NB4 (cell line): ENCODE measurements at regions not wholly inside any gene's neighbourhood (a gene's known extent, or its start where the extent isn't known, plus 50 kb on each side); places are given as distances from the start of the nearest gene placed in this dataset.

Source experiments
- DNase-seq: peaks from one replicate; pipeline ENCODE4 v3.0.0; 2010; ENCODE audit warnings: low read depth
- H3K4me3 ChIP-seq: one replicate; pipeline ENCODE4 v1.5.1; 2011; ENCODE audit warnings: mild to moderate bottlenecking, low read depth, low read length, moderate library complexity
- MYC ChIP-seq: IDR thresholded peaks from 2 replicates; pipeline ENCODE4 v1.6.1; 2011; ENCODE audit warnings: low read depth, low read length
- POLR2A ChIP-seq: IDR thresholded peaks from 2 replicates; pipeline ENCODE4 v1.6.1; 2011; ENCODE audit warnings: mild to moderate bottlenecking; ENCODE audit not compliant: insufficient read length; ENCODE audit errors: extremely low read depth
- TF ChIP-seq, protein P1 (sequence below): IDR thresholded peaks from one replicate; pipeline ENCODE4 v1.5.1; 2012; ENCODE audit warnings: low read depth, low read length
- TF ChIP-seq, protein P2 (sequence below): IDR thresholded peaks from 2 replicates; pipeline ENCODE4 v1.6.1; 2011; ENCODE audit warnings: low read depth, low read length

DNA sequence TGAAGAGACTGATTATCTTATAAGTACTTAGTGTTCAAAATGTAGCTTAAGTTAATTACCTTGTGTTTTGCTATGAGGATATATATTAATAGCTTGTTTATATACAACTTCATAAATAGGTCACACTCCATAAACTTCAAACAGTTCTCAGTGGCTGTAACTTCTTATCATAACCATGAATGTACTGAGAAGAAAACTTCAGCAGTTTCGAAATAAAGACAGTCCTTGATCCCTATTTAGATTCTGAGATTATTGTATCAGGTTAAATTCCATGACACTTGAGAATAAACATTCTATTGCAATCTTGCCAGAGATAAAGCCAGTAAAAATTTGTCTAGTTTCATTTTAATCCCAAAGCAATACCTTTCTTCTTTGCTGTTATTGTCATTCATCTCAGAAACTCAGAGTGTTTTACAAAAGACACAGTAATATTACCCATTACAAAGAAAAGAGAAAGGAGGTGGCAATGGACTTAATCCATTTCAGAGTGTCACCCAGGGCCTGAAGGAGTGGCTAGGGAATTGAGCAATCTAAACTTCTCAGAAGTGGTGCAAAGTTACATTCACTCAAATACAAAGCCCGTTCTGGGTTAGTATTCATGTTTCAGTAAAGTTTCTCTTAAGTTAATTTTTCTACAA is 403.6 kb downstream of the SEMA3D start:
- DNase-seq, result peak; percentile 29
- no peak for TF ChIP-seq POLR2A
- TF ChIP-seq MYC, result no peak
- no peak overlapping the region for H3K4me3 ChIP-seq

DNA sequence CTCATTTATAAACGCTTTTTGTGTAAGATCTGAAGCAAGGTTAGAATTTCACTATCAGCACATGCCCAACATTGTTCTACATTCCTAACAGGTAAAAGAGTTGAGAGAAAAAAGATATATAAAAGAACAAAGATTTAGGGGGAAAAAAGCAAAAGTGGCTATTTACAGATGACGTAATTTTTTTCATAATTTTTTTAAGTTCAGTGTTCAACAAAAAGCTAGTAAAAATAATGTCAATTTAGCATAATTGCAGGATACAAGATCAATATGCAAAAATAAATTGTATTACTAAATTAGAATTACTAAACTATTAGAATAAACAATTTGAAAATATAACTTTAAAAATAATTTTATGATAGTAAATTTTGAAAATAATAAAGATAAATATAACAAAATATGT is 405.0 kb downstream of the SEMA3D start:
- DNase-seq, result no peak
- TF ChIP-seq, protein P1, sequence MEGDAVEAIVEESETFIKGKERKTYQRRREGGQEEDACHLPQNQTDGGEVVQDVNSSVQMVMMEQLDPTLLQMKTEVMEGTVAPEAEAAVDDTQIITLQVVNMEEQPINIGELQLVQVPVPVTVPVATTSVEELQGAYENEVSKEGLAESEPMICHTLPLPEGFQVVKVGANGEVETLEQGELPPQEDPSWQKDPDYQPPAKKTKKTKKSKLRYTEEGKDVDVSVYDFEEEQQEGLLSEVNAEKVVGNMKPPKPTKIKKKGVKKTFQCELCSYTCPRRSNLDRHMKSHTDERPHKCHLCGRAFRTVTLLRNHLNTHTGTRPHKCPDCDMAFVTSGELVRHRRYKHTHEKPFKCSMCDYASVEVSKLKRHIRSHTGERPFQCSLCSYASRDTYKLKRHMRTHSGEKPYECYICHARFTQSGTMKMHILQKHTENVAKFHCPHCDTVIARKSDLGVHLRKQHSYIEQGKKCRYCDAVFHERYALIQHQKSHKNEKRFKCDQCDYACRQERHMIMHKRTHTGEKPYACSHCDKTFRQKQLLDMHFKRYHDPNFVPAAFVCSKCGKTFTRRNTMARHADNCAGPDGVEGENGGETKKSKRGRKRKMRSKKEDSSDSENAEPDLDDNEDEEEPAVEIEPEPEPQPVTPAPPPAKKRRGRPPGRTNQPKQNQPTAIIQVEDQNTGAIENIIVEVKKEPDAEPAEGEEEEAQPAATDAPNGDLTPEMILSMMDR, result no peak
- no peak for TF ChIP-seq POLR2A
- no peak for TF ChIP-seq MYC
- TF ChIP-seq, protein P2, sequence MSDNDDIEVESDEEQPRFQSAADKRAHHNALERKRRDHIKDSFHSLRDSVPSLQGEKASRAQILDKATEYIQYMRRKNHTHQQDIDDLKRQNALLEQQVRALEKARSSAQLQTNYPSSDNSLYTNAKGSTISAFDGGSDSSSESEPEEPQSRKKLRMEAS, result no peak
- H3K4me3 ChIP-seq, result no peak overlapping the region

DNA sequence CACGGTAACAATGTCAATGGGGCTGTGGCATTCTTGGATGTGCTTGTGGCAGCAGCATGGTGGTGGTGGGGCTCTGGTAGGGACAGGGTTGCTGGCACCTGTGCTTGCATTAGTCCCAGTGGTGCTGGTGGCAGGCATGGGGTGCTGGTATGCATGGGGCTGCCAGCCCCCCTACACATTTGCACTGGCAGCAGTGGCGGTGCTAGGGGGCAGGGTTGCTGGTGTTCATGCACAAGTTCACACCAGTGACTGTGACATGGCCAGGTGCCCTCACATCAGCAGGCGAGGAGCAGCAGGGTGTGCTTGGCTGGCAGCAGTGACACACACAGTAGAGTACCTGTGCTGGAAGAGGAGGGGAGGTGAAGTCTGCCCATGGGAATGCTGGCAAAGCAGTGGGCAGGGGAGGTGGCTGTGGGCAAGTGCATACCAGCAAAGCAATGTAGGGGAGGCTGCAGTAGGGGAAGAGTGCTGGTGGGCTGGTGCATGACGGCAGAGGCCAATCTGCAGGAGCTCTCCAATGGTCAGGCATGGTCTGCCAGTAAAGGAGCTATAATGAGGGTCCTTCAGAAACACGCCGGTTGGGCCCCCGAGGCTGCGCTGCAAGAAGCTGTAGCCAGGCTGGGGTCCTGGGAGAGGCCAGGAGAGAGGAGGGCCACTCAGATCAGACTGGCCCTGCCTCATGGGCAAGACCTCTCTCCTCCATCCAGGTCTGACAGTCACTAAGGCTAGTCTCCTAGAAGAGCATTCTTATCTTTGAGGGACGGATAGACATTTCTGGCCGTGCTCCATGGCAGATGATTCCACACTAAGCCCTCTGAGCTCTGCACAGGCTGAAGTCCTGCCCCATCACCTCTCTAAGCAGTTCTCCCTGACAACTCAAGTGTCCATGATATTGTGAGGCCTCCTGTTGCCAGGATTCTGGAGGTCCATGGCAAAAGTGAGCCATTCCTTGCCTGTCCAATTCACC is 406.4 kb downstream of the SEMA3D start:
- no peak overlapping the region for H3K4me3 ChIP-seq
- DNase-seq, result no peak
- TF ChIP-seq POLR2A, result no peak
- TF ChIP-seq MYC, result no peak
- TF ChIP-seq, protein P2, result no peak
- TF ChIP-seq, protein P1, result no peak

DNA sequence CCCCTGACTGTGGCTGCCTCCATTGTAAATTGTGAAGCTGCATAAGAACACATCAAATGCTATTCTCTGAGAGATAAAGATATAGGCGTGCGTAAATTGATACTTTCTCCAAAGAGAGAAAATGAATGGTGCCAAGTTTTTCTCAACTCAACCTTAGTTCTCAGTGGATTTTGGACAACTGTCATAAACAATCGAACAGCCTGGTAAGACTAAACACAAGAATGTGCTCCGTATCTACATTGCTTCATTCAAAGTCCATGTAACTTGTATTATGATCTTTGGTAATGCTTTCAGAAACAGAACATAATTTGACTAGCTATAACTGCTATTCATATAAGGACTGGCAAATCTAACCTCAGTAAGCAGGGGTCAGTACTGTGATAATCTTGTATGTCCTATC is 429.1 kb downstream of the SEMA3D start:
- DNase-seq, result no peak
- TF ChIP-seq, protein P1, result no peak
- no peak for TF ChIP-seq MYC
- TF ChIP-seq, protein P2, result no peak
- TF ChIP-seq POLR2A, result no peak

DNA sequence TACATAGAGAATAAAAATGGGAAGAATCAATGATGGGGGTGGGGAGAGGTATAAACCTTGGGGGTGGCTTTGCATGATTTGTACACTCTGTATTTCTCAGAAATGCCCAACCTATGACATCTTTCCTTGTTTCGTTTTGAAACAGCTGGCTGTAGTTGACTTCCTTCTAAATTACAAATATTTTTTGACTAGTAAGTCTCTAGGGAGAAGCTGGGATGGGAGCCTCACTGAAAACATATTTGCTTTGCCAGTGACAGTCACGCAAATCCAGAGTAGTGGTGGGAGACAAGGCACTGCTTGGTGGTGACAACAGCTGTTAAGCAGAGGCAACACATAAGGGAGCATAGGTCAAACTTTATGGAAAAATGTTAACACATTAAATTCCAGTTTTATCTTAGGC is 440.5 kb downstream of the SEMA3D start:
- TF ChIP-seq, protein P2, result no peak
- TF ChIP-seq POLR2A, result no peak
- no peak for TF ChIP-seq MYC
- TF ChIP-seq, protein P1, result no peak
- no peak for DNase-seq
- no peak overlapping the region for H3K4me3 ChIP-seq

More for the DNA sequence above, 429.1 kb downstream of the SEMA3D start:
- no peak overlapping the region for H3K4me3 ChIP-seq

DNA sequence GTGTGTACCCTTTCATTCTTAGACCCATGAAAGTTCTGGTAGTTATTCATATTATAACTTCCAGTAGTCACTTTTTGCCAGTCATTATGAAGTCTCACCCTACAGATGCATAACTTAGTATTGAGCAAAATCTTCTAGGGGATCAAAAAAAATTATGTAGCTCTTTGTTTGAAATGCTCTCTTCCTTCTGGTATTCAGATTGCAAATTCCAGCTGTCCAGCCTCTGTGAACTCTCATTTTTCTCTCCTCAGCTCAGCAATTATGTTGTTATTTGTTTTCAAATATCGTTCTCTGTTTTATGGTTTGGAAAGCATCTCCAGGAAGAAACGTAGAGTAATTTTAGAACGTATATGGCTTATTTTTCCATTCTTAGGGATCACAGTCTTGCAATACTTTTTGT is 442.5 kb downstream of the SEMA3D start:
- TF ChIP-seq, protein P2, result no peak
- TF ChIP-seq, protein P1, result no peak
- TF ChIP-seq MYC (no peak), POLR2A (no peak)
- H3K4me3 ChIP-seq, result no peak overlapping the region

More for the DNA sequence above, 442.5 kb downstream of the SEMA3D start:
- DNase-seq, result no peak
